Activated CD4-positive, alpha-beta T cell treated with anti-CD3 and anti-CD28 coated beads, Interleukin-2, Interleukin-6, amounts not matched to agents 100 ng/mL and 50 ng/mL, durations not matched to agents 16 hours and 8 hours (primary cell): ENCODE measurements at regions not wholly inside any gene's neighbourhood (a gene's known extent, or its start where the extent isn't known, plus 50 kb on each side); places are given as distances from the start of the nearest gene placed in this dataset.
"Not testable (repeated sequence)": the region's sequence is repeated elsewhere in the genome, so short reads cannot be mapped to it uniquely, and the experiment has no call there.

Experiments used
- DNase-seq: peaks from one replicate; pipeline ENCODE4 v3.0.0-alpha.2; 2020

GRCh38 chr7:120053390-120053961 is 219.5 kb upstream of the KCND2 start:
- no peak for DNase-seq

GRCh38 chr7:120054376-120055100 is 218.4 kb upstream of the KCND2 start:
- DNase-seq: no peak

DNA sequence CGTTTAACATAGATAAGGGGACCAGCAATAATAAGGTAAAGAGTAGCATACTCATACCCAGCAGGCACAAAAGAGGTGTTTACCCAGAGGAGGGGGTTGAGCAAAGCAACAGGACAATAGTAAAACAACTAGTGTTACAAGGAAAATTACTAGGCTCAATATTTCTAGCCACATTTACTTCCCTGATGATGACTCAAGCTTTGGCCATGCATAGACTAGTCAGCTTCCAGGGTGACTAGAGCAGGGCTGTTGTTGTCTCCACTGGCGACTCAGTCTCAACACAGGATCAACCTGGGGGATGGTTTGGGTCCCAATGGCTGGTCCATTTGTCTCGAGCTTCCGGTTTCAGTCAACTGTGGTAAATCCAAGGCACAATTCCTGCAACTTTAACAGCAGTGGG is 217.7 kb upstream of the KCND2 start:
- DNase-seq: no peak

GRCh38 chr7:120056227-120056626 is 216.7 kb upstream of the KCND2 start:
- no peak for DNase-seq

DNA sequence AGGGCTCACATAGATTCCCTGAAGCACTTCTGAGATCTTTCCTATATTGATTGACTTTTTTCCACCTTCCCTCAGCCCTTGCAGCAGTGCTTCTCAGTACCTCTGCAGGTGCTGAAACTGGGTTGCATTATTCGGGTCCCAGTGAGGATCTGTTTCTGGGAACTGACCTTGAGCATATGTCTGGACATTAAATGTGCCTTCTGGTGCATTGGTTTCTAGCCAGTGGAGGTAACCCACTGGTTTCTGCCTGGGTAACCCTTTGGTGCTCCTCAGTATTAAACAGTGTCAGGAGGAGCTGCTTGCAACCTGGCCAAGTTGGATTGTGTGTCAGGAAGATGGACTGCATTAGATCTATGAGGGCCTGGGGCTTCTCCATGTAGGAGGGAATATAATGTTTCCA is 213.3 kb upstream of the KCND2 start:
- no peak for DNase-seq

GRCh38 chr7:120060281-120060680 is 212.7 kb upstream of the KCND2 start:
- no peak for DNase-seq

DNA sequence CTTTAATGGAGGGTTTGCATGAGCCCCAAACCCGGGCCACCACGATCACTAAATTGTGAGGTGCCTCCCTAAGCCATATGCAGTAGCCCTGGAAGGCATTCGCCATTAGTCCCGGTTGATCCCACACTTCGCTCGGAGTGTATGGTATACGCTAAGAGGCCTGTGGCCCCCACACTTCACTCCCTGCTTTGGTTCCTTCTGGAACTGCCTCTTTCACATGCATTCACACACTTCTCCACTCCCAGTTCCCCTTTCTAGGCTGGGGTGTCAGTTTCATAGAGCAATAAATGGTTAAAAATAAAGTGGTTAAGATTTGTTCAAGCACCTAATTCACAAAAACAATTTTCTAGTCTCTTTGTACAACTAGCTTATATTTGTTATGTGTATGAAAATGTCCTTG is 212.1 kb upstream of the KCND2 start:
- no peak for DNase-seq

- no peak for DNase-seq
These were observed 208.4 kb upstream of the KCND2 start for GRCh38 chr7:120064565-120064964.

DNA sequence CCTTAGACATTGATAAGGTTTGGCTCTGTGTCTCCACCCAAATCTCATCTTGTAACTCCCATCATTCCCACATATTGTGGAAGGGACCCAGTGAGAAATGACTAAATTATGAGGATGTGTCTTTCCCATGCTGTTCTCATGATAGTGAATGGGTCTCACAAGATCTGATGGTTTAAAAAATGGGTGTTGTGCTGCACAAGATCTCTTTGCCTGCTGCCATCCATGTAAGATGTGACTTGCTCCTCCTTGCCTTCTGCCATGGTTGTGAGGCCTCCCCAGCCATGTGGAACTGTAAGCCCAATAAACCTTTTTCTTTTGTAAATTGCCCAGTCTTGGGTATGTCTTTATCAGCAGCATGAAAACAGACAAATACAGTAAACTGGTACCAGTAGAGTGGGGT is 206.1 kb upstream of the KCND2 start:
- DNase-seq: not testable (repeated sequence)

GRCh38 chr7:120070201-120070600 is 202.8 kb upstream of the KCND2 start:
- DNase-seq: no peak

DNA sequence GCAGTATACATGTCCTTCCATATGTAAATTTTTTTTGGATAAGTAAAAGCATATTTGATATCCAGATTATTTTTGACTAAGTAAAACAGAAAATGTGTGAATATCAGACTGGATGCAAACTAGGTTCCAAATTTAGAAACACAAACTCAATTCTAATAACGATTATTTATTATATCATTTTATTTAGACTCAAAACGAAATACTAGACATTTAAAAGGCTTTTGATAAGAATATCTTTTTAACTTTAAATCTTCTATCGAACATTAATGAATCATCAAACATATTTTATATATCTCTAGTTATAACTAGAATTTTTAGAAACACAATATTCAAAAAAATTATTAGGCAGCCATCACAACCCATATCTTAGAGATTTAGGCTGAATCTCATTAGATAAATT is 195.2 kb upstream of the KCND2 start:
- no peak for DNase-seq

GRCh38 chr7:120079022-120079421 is 194.0 kb upstream of the KCND2 start:
- no peak for DNase-seq

DNA sequence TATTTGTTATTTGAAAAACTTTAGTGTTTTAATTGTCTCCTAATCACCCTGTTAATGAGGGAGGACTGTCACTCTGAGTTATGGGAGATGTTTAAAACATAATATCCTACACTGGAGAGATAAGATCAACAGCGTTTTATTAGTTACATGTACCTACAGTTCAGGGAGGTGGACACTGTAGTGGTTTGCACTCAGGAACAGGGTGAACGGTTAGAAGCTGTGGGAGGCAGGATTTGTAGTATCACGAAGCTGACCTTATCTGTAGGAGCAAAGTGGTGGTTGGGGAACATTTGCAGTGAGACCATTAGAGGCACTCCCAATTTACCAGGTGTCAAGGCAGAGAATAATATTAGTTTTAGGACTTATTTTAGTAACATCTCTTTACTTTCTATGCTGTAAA is 193.3 kb upstream of the KCND2 start:
- DNase-seq: no peak

DNA sequence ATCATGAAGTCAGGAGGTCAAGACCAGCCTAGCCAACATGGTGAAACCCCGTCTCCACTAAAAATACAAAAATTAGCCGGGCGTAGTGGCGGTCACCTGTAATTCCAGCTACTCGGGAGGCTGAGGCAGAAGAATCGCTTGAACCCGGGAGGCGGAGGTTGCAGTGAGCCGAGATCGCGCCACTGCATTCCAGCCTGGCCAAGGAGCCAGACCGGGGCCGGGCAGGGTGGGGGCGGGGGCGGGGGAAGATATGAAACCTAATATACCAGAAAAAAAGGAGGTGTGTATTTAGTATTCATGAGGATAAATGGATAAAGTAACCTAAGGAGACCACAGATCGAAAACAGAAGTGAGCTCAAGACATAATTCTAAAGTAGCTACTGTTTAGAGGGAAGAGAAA is 186.5 kb upstream of the KCND2 start:
- not testable (repeated sequence) for DNase-seq

GRCh38 chr7:120089968-120090367 is 183.0 kb upstream of the KCND2 start:
- no peak for DNase-seq

DNA sequence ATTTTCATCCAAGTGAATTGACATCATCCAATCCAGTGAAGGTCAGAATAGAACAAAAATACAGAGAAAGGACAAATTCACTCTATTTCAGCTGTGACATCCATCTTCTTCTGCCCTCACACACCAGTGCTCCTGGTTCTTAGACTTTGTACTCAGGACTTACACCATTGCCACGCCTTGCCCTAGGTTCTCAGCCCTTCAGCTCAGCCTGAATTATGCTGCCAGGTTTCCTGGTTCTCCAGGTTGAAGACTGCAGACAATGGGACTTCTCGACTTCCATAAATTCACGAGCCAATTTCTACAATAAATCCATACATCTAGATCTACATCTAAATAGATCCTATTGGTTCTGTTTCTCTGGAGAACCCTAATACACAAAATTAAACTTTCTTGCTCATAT is 181.2 kb upstream of the KCND2 start:
- no peak for DNase-seq

DNA sequence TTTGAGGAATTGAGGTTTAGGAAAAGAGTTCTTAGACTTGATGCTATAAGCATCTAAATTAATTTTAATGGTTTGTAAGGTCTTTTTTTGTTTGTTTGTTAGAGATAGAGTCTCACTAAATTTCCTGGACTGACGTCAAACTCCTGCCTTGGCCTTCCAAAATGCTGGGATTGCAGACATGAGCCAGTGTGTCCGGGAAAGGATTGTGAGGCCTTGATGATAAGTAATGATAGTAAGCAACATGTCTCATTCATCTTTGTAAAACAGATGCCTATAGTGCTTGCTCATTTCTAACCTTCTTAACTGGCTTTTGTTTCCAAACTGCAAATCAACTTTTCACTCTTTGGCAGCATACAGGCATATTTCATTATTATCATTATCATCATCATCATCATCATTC is 176.0 kb upstream of the KCND2 start:
- DNase-seq: no peak

DNA sequence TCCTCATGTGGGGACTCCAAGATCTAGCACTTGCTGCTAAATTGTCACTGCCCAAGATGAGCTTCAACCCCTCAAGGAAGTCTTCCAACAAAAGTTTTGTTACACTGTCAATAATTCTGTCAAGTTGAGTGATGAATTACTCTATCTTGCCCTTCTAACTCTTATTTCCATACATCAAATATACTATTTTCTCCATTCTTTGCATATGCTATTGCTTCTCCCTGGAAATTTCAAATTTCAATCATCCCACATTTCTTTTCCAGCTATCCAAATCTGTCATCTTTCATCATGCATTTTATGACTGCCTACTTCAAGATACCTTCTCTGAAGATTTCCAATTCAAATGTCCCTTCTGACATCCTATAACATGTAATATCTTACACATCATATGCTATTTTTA is 175.2 kb upstream of the KCND2 start:
- no peak for DNase-seq

GRCh38 chr7:120108376-120108775 is 164.6 kb upstream of the KCND2 start:
- no peak for DNase-seq

DNA sequence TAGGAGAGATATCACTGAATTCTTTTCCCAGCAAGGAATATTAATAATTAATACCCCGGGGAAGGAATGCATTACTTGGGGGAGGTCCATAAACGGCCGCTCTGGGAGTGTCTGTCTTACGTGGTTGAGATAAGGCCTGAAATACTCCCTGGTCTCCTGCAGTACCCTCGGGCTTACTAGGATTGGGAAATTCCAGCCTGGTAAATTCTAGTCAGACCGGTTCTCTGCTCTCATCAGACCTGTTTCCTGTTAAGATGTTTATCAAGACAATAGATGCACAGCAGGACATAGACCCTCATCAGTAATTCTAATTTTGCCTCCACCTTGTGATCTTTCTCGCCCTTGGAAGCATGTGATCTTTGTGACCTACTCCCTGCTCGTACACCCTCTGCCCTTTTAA is 162.8 kb upstream of the KCND2 start:
- no peak for DNase-seq

DNA sequence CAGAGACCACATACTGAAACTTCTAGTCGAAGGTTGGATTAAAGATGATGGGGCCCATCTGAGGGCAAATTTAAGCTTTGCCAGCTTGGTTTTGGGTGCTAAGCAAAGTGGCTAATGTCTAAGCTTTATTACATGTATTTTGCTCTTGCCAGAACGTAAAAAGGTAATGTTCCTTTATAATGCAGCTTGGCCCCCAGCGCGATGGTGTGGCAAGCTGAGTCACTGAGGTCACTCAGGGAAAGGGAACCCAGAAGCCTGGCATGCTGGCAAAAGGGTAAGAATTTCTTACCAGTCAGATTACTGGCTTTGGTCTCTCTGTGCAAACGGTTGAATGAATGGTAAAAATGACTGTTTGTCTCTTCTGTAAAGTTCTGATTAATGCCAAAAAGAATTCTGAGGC is 158.3 kb upstream of the KCND2 start:
- no peak for DNase-seq

DNA sequence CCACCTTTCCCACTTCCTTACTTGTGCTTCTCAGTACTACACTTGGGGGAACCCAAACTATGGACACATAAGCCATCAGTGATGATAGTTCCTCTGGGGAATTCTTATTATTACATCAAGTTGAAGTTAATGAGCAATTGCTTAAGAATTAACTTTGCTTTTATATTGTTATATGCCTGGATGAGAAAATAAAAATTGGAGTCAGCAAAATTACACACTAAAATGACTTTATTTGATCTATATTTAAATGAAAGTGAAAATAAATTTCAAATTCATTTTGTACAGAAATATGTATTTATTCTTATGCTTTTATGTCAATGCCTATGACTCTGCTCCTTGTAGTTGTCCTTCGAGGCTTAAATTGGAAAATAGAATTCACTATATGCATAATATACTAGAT is 149.4 kb upstream of the KCND2 start:
- DNase-seq: no peak

DNA sequence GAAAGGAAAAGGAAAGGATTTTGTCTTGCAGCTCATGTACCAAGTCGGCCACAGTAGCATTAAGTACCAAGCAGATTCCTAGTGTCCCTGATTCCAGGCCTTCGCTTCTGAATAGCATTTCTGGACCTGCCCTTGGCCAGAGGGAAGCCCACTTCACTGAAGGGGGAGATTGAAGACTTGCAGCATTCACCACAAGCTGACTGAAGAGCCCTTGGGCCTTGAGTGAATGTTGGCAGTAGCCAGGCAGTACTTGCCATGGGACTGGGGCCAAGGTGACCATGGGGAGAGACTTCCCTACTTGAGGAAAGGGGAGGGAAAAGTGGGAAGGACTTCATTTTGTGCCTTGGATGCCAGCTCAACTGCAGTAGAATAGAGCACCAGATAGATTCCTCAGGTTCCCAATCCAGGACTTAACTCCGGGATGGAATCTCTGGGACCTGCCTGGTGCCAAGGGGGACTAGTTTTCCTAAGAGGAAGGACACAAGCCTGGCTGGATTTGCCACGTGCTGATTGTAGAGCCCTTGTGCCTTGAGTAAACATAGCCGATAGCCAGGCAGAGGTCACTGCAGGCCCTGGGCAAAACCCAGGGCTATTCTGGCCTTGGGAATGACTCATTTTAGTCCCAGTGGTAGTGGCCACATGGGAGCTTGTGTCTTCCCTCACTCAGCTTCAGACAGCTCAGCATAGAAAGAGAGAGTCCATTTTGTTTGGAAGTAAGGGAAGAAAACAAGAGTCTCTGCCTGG is 141.7 kb upstream of the KCND2 start:
- no peak for DNase-seq

DNA sequence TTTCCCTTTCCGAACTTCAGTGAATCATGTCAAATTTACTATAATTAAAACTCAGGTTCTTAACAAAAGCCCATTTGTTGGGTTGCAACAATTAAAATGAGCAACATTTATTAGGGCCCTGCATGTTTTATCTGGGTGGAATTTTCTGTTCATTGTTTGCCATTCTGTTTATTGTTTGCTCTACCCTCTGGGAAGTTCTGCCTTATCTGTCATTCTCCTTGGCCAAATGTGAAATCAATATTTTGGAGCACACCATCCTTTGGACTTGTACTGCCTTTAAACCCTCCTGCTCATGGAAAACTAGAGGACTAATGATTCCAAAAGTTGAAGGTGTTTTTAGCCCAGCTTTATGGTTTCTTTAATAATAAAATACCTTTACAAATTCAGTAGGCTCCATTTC is 134.5 kb upstream of the KCND2 start:
- DNase-seq: no peak
